Fibroblast of lung (primary cell): ENCODE measurements at regions not wholly inside any gene's neighbourhood (a gene's known extent, or its start where the extent isn't known, plus 50 kb on each side); places are given as distances from the start of the nearest gene placed in this dataset.

ENCODE experiments used
- DNase-seq, 2 donors: peaks; one replicate each; pipeline versions ENCODE4 v3.0.0 to v3.0.0-alpha.2; 2010; ENCODE audit warnings: low read depth in 2 of 2
- H2AFZ ChIP-seq: 2 replicates; pipeline ENCODE4 v1.5.1; 2012; ENCODE audit warnings: low read length, control low read depth, inconsistent platforms
- H3K27ac ChIP-seq: 2 replicates; pipeline ENCODE4 v1.5.1; 2011; ENCODE audit warnings: low read length, control low read depth; ENCODE audit not compliant: insufficient read depth
- H3K27me3 ChIP-seq: 2 replicates; pipeline ENCODE4 v1.5.1; 2011; ENCODE audit warnings: mild to moderate bottlenecking, low read length; ENCODE audit not compliant: control insufficient read depth, insufficient read depth
- H3K36me3 ChIP-seq: 2 replicates; pipeline ENCODE4 v1.5.1; 2011; ENCODE audit warnings: low read length; ENCODE audit not compliant: control insufficient read depth, insufficient read depth
- H3K4me1 ChIP-seq: 2 replicates; pipeline ENCODE4 v1.5.1; 2011; ENCODE audit warnings: low read length; ENCODE audit not compliant: control insufficient read depth, insufficient read depth; ENCODE audit errors: extremely low read depth
- H3K4me2 ChIP-seq: 2 replicates; pipeline ENCODE4 v1.5.1; 2011; ENCODE audit warnings: low read length, control low read depth; ENCODE audit not compliant: insufficient read depth; ENCODE audit errors: extremely low read depth
- H3K4me3 ChIP-seq, 4 experiments: fragments of 200-600 bp in 1 of 4; sonication (generic) in 1 of 4; replicated peaks in 1 of 4; 2 replicates each; pipeline ENCODE4 v1.5.1; 2011 to 2016; ENCODE audit warnings: low read length in 4 of 4, low read depth in 3 of 4, mild to moderate bottlenecking in 3 of 4, control low read depth in 2 of 4, inconsistent platforms in 1 of 4, mixed read lengths in 1 of 4; ENCODE audit not compliant: insufficient read depth in 1 of 4; ENCODE audit errors: control extremely low read depth in 1 of 4
- H3K79me2 ChIP-seq: 2 replicates; pipeline ENCODE4 v1.5.1; 2012; ENCODE audit warnings: mild to moderate bottlenecking, low read length, inconsistent platforms; ENCODE audit not compliant: control insufficient read depth, insufficient read depth
- H3K9ac ChIP-seq: 2 replicates; pipeline ENCODE4 v1.5.1; 2011; ENCODE audit warnings: mild to moderate bottlenecking, low read length, control low read depth; ENCODE audit not compliant: insufficient read depth
- H3K9me3 ChIP-seq: 2 replicates; pipeline ENCODE4 v1.5.1; 2012; ENCODE audit warnings: low read depth, low read length; ENCODE audit not compliant: control insufficient read depth, insufficient read depth
- H4K20me1 ChIP-seq: 2 replicates; pipeline ENCODE4 v1.5.1; 2011; ENCODE audit warnings: low read length; ENCODE audit not compliant: control insufficient read depth, insufficient read depth; ENCODE audit errors: extremely low read depth
- CTCF ChIP-seq, 2 donors: IDR thresholded peaks in 1 of 2; conservative IDR thresholded peaks in 1 of 2; 1 replicate in 1 of 2; 2 replicates in 1 of 2; pipeline ENCODE4 v1.5.1; 2011 to 2012; ENCODE audit warnings: low read length in 2 of 2, control low read depth in 1 of 2, inconsistent platforms in 1 of 2, low read depth in 1 of 2, mild to moderate bottlenecking in 1 of 2
- EZH2 ChIP-seq: IDR thresholded peaks from 2 replicates; pipeline ENCODE4 v1.5.1; 2012; ENCODE audit warnings: low read length, control low read depth, mild to moderate bottlenecking; ENCODE audit errors: missing control alignments

- TF ChIP-seq CTCF (conservative IDR thresholded peaks at IDR 0.05 in 1 of 2, IDR thresholded peaks at IDR 0.05 in 1 of 2; ENCODE audit: low read depth in 1 of 2, low read length in 2 of 2) (no peak), EZH2 (no peak)
- no peak overlapping the region for H2AFZ ChIP-seq
- H3K27ac ChIP-seq, result no peak overlapping the region
- no peak overlapping the region for H3K9ac ChIP-seq
- no peaks in the 10 kb centered on the region for H4K20me1 ChIP-seq
- H3K4me1 ChIP-seq, result no peaks in the 10 kb centered on the region
- no peak overlapping the region for H3K4me3 ChIP-seq
- H3K27me3 ChIP-seq, result no peaks in the 10 kb centered on the region
- no peak overlapping the region for H3K4me2 ChIP-seq
- no peak for DNase-seq
- H3K79me2 ChIP-seq, result no peaks in the 10 kb centered on the region
- H3K9me3 ChIP-seq, result no peaks in the 10 kb centered on the region
- H3K36me3 ChIP-seq, result no peaks in the 10 kb centered on the region
Observed at GRCh38 chr2:143823296-143823695, 694.1 kb downstream of the ARHGAP15 start.

GRCh38 chr2:143822736-143823135 is 693.5 kb downstream of the ARHGAP15 start:
- Histone ChIP-seq H3K9me3 (no peaks in the 10 kb centered on the region), H3K36me3 (no peaks in the 10 kb centered on the region), H3K9ac (no peak overlapping the region), H3K79me2 (no peaks in the 10 kb centered on the region), H3K4me2 (no peak overlapping the region), H3K27me3 (no peaks in the 10 kb centered on the region), H3K4me1 (no peaks in the 10 kb centered on the region), H2AFZ (no peak overlapping the region), H4K20me1 (no peaks in the 10 kb centered on the region), H3K4me3 (no peak overlapping the region), H3K27ac (no peak overlapping the region)
- no peak for DNase-seq
- no peak for TF ChIP-seq CTCF (conservative IDR thresholded peaks at IDR 0.05 in 1 of 2, IDR thresholded peaks at IDR 0.05 in 1 of 2; ENCODE audit: low read depth in 1 of 2, low read length in 2 of 2)
- TF ChIP-seq EZH2, result no peak

GRCh38 chr2:143819764-143820163 is 690.5 kb downstream of the ARHGAP15 start:
- peak overlapping the region; percentile 32 for H3K4me2 ChIP-seq
- peak overlapping the region in 2 of 4 experiments; percentile 11 to 44 for H3K4me3 ChIP-seq

More at GRCh38 chr2:143819764-143820163, 690.5 kb downstream of the ARHGAP15 start:
- Histone ChIP-seq H3K27ac (no peak overlapping the region), H3K4me1 (no peaks in the 10 kb centered on the region), H3K9me3 (no peaks in the 10 kb centered on the region), H4K20me1 (no peaks in the 10 kb centered on the region), H3K27me3 (no peaks in the 10 kb centered on the region), H3K79me2 (no peaks in the 10 kb centered on the region), H3K9ac (no peak overlapping the region), H3K36me3 (no peaks in the 10 kb centered on the region), H2AFZ (no peak overlapping the region)
- no peak for TF ChIP-seq EZH2
- no peak for TF ChIP-seq CTCF (conservative IDR thresholded peaks at IDR 0.05 in 1 of 2, IDR thresholded peaks at IDR 0.05 in 1 of 2; ENCODE audit: low read depth in 1 of 2, low read length in 2 of 2)
- DNase-seq, result no peak
